ENCODE measurements at regions not wholly inside any gene's neighbourhood (a gene's known extent, or its start where the extent isn't known, plus 50 kb on each side); places are given as distances from the start of the nearest gene placed in this dataset.

DNA sequence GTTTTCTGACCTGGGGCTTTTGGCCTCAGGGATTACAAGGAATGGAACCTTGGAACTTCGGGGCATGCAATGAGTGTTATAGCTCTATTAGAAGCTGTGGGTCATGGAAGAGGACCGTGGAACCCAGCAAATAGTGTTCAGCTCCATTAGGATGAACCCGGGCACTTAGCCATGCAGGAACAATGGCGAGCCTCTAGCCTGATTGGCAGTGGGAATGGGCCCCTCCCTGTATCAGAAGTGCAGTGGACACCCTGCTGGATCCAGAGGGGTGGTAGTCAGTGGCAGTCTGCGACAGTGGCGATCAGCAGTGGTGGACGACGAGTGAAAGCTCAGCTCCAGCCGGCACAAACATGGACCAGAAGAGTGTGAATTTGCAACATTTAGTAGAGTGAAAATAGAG lies 315.4 kb upstream of the TECRL start:
- H3K9ac ChIP-seq (ENCODE audit: low read length) = no peak overlapping the region
- H3K79me2 ChIP-seq (ENCODE audit: control insufficient read depth, insufficient read depth, low read length) = no peaks in the 10 kb centered on the region
- no peaks in the 10 kb centered on the region for H3K4me1 Mint-ChIP-seq
- no peak overlapping the region for H3K27ac ChIP-seq (ENCODE audit: low read length in 2 of 2)
- POLR2A ChIA-PET = no interaction called here
- no peak for TF ChIP-seq EZH2 (IDR thresholded peaks at IDR 0.05; ENCODE audit: borderline replicate concordance, insufficient read depth, low read depth, low read length, poor library complexity, severe bottlenecking)
- TF ChIP-seq, protein P1, sequence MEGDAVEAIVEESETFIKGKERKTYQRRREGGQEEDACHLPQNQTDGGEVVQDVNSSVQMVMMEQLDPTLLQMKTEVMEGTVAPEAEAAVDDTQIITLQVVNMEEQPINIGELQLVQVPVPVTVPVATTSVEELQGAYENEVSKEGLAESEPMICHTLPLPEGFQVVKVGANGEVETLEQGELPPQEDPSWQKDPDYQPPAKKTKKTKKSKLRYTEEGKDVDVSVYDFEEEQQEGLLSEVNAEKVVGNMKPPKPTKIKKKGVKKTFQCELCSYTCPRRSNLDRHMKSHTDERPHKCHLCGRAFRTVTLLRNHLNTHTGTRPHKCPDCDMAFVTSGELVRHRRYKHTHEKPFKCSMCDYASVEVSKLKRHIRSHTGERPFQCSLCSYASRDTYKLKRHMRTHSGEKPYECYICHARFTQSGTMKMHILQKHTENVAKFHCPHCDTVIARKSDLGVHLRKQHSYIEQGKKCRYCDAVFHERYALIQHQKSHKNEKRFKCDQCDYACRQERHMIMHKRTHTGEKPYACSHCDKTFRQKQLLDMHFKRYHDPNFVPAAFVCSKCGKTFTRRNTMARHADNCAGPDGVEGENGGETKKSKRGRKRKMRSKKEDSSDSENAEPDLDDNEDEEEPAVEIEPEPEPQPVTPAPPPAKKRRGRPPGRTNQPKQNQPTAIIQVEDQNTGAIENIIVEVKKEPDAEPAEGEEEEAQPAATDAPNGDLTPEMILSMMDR (IDR thresholded peaks at IDR 0.05) = no peak
- H3K27me3 Mint-ChIP-seq = no peaks in the 10 kb centered on the region
- CTCF ChIA-PET = no interaction called here
- H3K4me2 ChIP-seq (replicated peaks; ENCODE audit: low read depth, low read length, poor library complexity, severe bottlenecking) = no peak overlapping the region
- H2AFZ ChIP-seq (ENCODE audit: insufficient read depth, low read depth, low read length, poor library complexity, severe bottlenecking) = no peak overlapping the region
- no peaks in the 10 kb centered on the region for H4K20me1 ChIP-seq (ENCODE audit: control insufficient read depth, insufficient read depth, low read length, poor library complexity, severe bottlenecking)
- intact Hi-C loops (cut with micrococcal nuclease) = no loop called here
- H3K4me3 Mint-ChIP-seq = no peak overlapping the region
- H3K9me3 ChIP-seq (ENCODE audit: control extremely low read depth in 1 of 3, control insufficient read depth in 2 of 3, insufficient read depth in 1 of 3, low read length in 2 of 3) = no peaks in the 10 kb centered on the region
- H3K4me1 ChIP-seq (ENCODE audit: control insufficient read depth in 2 of 2, insufficient read depth in 2 of 2, low read length in 2 of 2) = no peaks in the 10 kb centered on the region
- no peak for DNase-seq
- ATAC-seq (ENCODE audit: low read depth) = no peak
- no peak overlapping the region for H3K27ac Mint-ChIP-seq
- WGBS (ENCODE audit: insufficient coverage) = 92% methylated on average over 9 of the region's 9 CpGs
- no peaks in the 10 kb centered on the region for H3K36me3 ChIP-seq (replicated peaks in 1 of 2; ENCODE audit: control extremely low read depth in 1 of 2, control insufficient read depth in 1 of 2, extremely low read depth in 1 of 2, insufficient read depth in 2 of 2, low read length in 1 of 2)
- H3K27me3 ChIP-seq (replicated peaks in 1 of 4; ENCODE audit: control extremely low read depth in 1 of 4, control insufficient read depth in 3 of 4, insufficient read depth in 4 of 4, low read length in 3 of 4) = no peaks in the 10 kb centered on the region
- peaks cover 3% of the 10 kb centered on the region for H3K9me3 Mint-ChIP-seq (ENCODE audit: insufficient read depth)
- H3K4me3 ChIP-seq (ENCODE audit: control extremely low read depth in 1 of 5, extremely low read depth in 1 of 5, insufficient read depth in 1 of 5, low read depth in 2 of 5, low read length in 4 of 5) = no peak overlapping the region

- whole genome bisulfite sequencing (ENCODE audit: insufficient coverage) = 100% methylated on average over 1 of the region's 3 CpGs
- H2AFZ ChIP-seq (ENCODE audit: insufficient read depth, low read depth, low read length, poor library complexity, severe bottlenecking) = no peak overlapping the region
- POLR2A ChIA-PET = no interaction called here
Observed at GRCh38 chr4:64721106-64721505, 311.9 kb upstream of the TECRL start.

More at GRCh38 chr4:64721106-64721505, 311.9 kb upstream of the TECRL start:
- Histone ChIP-seq H3K9me3 (ENCODE audit: control extremely low read depth in 1 of 3, control insufficient read depth in 2 of 3, insufficient read depth in 1 of 3, low read length in 2 of 3) (no peaks in the 10 kb centered on the region), H3K9ac (ENCODE audit: low read length) (no peak overlapping the region), H3K4me1 (ENCODE audit: control insufficient read depth in 2 of 2, insufficient read depth in 2 of 2, low read length in 2 of 2) (no peaks in the 10 kb centered on the region), H3K36me3 (replicated peaks in 1 of 2; ENCODE audit: control extremely low read depth in 1 of 2, control insufficient read depth in 1 of 2, extremely low read depth in 1 of 2, insufficient read depth in 2 of 2, low read length in 1 of 2) (no peaks in the 10 kb centered on the region), H3K4me3 (ENCODE audit: control extremely low read depth in 1 of 5, extremely low read depth in 1 of 5, insufficient read depth in 1 of 5, low read depth in 2 of 5, low read length in 4 of 5) (no peak overlapping the region), H4K20me1 (ENCODE audit: control insufficient read depth, insufficient read depth, low read length, poor library complexity, severe bottlenecking) (no peaks in the 10 kb centered on the region), H3K27ac (ENCODE audit: low read length in 2 of 2) (no peak overlapping the region), H3K4me2 (replicated peaks; ENCODE audit: low read depth, low read length, poor library complexity, severe bottlenecking) (no peak overlapping the region), H3K79me2 (ENCODE audit: control insufficient read depth, insufficient read depth, low read length) (no peaks in the 10 kb centered on the region), H3K27me3 (replicated peaks in 1 of 4; ENCODE audit: control extremely low read depth in 1 of 4, control insufficient read depth in 3 of 4, insufficient read depth in 4 of 4, low read length in 3 of 4) (no peaks in the 10 kb centered on the region)
- H3K27ac Mint-ChIP-seq = no peak overlapping the region
- no peaks in the 10 kb centered on the region for H3K27me3 Mint-ChIP-seq
- no peak for ATAC-seq (ENCODE audit: low read depth)
- H3K4me3 Mint-ChIP-seq = no peak overlapping the region
- no peak for DNase-seq
- no peaks in the 10 kb centered on the region for H3K4me1 Mint-ChIP-seq
- intact Hi-C loops (cut with micrococcal nuclease) = no loop called here
- TF ChIP-seq, protein P1 (IDR thresholded peaks at IDR 0.05) = no peak
- TF ChIP-seq EZH2 (IDR thresholded peaks at IDR 0.05; ENCODE audit: borderline replicate concordance, insufficient read depth, low read depth, low read length, poor library complexity, severe bottlenecking) = no peak
- CTCF ChIA-PET = no interaction called here
- H3K9me3 Mint-ChIP-seq (ENCODE audit: insufficient read depth) = peaks cover 2% of the 10 kb centered on the region

All from B cell (primary cell).